ENCODE measurements at regions not wholly inside any gene's neighbourhood (a gene's known extent, or its start where the extent isn't known, plus 50 kb on each side); places are given as distances from the start of the nearest gene placed in this dataset.
A peak's percentile ranks its signal among the peaks of the same experiment; 100 is the strongest.

- H3K79me2 ChIP-seq (replicated peaks; ENCODE audit: insufficient read depth) = no peaks in the 10 kb centered on the region
- peak; percentile 0 for DNase-seq (ENCODE audit: low spot score)
- no peaks in the 10 kb centered on the region for H3K36me3 ChIP-seq (ENCODE audit: insufficient read depth)
- no peak overlapping the region for H3K27ac ChIP-seq (ENCODE audit: low read depth)
- no peak for ATAC-seq
- no peaks in the 10 kb centered on the region for H3K9me2 ChIP-seq (ENCODE audit: insufficient read depth)
- H3K4me1 ChIP-seq (ENCODE audit: insufficient read depth) = no peaks in the 10 kb centered on the region
- no peak overlapping the region for H3K27ac Mint-ChIP-seq
- TF ChIP-seq ETS1 (IDR thresholded peaks at IDR 0.05) (no peak), POLR2AphosphoS5 (IDR thresholded peaks at IDR 0.05; ENCODE audit: low read depth) (no peak), JUNB (IDR thresholded peaks at IDR 0.05; ENCODE audit: unreplicated experiment) (no peak), EZH2 (IDR thresholded peaks at IDR 0.05; ENCODE audit: low read depth, unreplicated experiment) (no peak), ZNF331 (CRISPR knock-in tag; IDR thresholded peaks at IDR 0.05; ENCODE audit: low read depth) (no peak), STAT1 (IDR thresholded peaks at IDR 0.05; ENCODE audit: unreplicated experiment) (no peak), ZNF114 (CRISPR knock-in tag; IDR thresholded peaks at IDR 0.05) (no peak), NANOG (IDR thresholded peaks at IDR 0.05; ENCODE audit: borderline replicate concordance) (no peak), CREB1 (CRISPR knock-in tag; IDR thresholded peaks at IDR 0.05; ENCODE audit: low read depth) (no peak)
- TF ChIP-seq, protein P1, sequence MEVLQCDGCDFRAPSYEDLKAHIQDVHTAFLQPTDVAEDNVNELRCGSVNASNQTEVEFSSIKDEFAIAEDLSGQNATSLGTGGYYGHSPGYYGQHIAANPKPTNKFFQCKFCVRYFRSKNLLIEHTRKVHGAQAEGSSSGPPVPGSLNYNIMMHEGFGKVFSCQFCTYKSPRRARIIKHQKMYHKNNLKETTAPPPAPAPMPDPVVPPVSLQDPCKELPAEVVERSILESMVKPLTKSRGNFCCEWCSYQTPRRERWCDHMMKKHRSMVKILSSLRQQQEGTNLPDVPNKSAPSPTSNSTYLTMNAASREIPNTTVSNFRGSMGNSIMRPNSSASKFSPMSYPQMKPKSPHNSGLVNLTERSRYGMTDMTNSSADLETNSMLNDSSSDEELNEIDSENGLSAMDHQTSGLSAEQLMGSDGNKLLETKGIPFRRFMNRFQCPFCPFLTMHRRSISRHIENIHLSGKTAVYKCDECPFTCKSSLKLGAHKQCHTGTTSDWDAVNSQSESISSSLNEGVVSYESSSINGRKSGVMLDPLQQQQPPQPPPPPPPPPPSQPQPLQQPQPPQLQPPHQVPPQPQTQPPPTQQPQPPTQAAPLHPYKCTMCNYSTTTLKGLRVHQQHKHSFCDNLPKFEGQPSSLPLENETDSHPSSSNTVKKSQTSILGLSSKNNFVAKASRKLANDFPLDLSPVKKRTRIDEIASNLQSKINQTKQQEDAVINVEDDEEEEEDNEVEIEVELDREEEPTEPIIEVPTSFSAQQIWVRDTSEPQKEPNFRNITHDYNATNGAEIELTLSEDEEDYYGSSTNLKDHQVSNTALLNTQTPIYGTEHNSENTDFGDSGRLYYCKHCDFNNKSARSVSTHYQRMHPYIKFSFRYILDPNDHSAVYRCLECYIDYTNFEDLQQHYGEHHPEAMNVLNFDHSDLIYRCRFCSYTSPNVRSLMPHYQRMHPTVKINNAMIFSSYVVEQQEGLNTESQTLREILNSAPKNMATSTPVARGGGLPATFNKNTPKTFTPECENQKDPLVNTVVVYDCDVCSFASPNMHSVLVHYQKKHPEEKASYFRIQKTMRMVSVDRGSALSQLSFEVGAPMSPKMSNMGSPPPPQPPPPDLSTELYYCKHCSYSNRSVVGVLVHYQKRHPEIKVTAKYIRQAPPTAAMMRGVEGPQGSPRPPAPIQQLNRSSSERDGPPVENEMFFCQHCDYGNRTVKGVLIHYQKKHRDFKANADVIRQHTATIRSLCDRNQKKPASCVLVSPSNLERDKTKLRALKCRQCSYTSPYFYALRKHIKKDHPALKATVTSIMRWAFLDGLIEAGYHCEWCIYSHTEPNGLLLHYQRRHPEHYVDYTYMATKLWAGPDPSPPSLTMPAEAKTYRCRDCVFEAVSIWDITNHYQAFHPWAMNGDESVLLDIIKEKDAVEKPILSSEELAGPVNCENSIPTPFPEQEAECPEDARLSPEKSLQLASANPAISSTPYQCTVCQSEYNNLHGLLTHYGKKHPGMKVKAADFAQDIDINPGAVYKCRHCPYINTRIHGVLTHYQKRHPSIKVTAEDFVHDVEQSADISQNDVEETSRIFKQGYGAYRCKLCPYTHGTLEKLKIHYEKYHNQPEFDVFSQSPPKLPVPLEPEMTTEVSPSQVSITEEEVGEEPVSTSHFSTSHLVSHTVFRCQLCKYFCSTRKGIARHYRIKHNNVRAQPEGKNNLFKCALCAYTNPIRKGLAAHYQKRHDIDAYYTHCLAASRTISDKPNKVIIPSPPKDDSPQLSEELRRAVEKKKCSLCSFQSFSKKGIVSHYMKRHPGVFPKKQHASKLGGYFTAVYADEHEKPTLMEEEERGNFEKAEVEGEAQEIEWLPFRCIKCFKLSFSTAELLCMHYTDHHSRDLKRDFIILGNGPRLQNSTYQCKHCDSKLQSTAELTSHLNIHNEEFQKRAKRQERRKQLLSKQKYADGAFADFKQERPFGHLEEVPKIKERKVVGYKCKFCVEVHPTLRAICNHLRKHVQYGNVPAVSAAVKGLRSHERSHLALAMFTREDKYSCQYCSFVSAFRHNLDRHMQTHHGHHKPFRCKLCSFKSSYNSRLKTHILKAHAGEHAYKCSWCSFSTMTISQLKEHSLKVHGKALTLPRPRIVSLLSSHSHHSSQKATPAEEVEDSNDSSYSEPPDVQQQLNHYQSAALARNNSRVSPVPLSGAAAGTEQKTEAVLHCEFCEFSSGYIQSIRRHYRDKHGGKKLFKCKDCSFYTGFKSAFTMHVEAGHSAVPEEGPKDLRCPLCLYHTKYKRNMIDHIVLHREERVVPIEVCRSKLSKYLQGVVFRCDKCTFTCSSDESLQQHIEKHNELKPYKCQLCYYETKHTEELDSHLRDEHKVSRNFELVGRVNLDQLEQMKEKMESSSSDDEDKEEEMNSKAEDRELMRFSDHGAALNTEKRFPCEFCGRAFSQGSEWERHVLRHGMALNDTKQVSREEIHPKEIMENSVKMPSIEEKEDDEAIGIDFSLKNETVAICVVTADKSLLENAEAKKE (CRISPR knock-in tag; IDR thresholded peaks at IDR 0.05) = no peak
- H3K27me3 ChIP-seq (ENCODE audit: insufficient read depth) = no peaks in the 10 kb centered on the region
- no peak overlapping the region for H2AFZ ChIP-seq
- no peak overlapping the region for H3K4me2 ChIP-seq
- peaks cover 54% of the 10 kb centered on the region for H3K9me3 Mint-ChIP-seq
- no peaks in the 10 kb centered on the region for H3F3A ChIP-seq (replicated peaks; ENCODE audit: low read depth)
- H3K4me3 ChIP-seq = no peak overlapping the region
- no peak overlapping the region for H3K4me3 Mint-ChIP-seq
- H3K36me3 Mint-ChIP-seq (ENCODE audit: low read depth) = no peaks in the 10 kb centered on the region
- no peaks in the 10 kb centered on the region for H3K4me1 Mint-ChIP-seq
- H3K27me3 Mint-ChIP-seq (ENCODE audit: insufficient read depth, low read depth, poor library complexity) = no peaks in the 10 kb centered on the region
- no peaks in the 10 kb centered on the region for H4K20me1 ChIP-seq (replicated peaks; ENCODE audit: insufficient read depth)
Observed at GRCh38 chrY:9041474-9041873, 295.8 kb upstream of the TSPY4 start.

Measured in GM23338 (cell line).